ENCODE measurements at regions not wholly inside any gene's neighbourhood (a gene's known extent, or its start where the extent isn't known, plus 50 kb on each side); places are given as distances from the start of the nearest gene placed in this dataset.

GRCh38 chr12:115474539-115475353, 790.8 kb upstream of the TBX3 start:
- Histone ChIP-seq H3K9me3 (ENCODE audit: control insufficient read depth, low read length) (no peaks in the 10 kb centered on the region), H3K27ac (ENCODE audit: low read depth in 1 of 2, low read length in 2 of 2) (no peak overlapping the region), H3K27me3 (ENCODE audit: control insufficient read depth in 1 of 2, insufficient read depth in 2 of 2, low read length in 1 of 2) (no peaks in the 10 kb centered on the region), H3K4me3 (ENCODE audit: low read length in 2 of 2) (no peak overlapping the region), H3K4me1 (ENCODE audit: control insufficient read depth in 1 of 2, insufficient read depth in 2 of 2, low read length in 2 of 2) (no peaks in the 10 kb centered on the region), H3K36me3 (ENCODE audit: control insufficient read depth in 1 of 2, insufficient read depth in 2 of 2, low read length in 1 of 2) (no peaks in the 10 kb centered on the region)
- DNase-seq: no peak
- ATAC-seq (ENCODE audit: low FRiP score): no peak
- 95% methylated on average over 14 of the region's 14 CpGs for WGBS, 2 donors
- intact Hi-C loops (cut with DNase I): no loop called here

DNA sequence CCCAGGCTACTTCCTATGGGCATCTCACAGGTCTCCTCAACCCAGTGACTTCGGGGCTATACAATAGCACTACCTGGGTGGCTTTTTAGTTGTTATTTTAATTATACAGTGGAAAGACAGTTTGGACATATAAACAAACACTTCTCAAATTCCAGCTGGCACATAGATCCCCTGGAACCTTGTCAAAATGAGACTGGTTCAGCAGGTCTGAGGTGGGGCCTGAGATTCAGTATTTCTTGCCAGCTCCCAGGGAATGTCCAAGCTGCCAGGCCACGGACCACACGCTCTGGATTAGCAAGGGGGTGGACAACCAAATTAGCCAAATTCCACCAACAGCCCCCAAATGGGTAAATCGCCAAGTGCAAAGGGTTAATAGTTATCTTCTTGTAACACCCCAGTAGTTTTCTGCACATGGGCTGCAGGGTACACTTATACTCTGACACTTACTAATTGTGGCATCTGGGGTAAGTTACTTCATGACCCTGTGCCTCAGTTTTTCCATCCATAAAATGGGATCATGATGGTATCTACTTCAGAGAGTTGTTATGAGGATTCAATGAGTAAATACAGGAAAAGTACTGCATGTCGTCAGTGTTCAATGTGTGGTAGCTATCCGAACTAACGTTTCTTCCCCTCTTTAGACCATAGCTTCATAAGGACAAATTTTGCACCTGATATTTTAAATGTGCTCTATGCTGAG, 789.4 kb upstream of the TBX3 start:
- Histone ChIP-seq H3K9me3 (ENCODE audit: control insufficient read depth, low read length) (no peaks in the 10 kb centered on the region), H3K36me3 (ENCODE audit: control insufficient read depth in 1 of 2, insufficient read depth in 2 of 2, low read length in 1 of 2) (no peaks in the 10 kb centered on the region), H3K27ac (ENCODE audit: low read depth in 1 of 2, low read length in 2 of 2) (no peak overlapping the region), H3K27me3 (ENCODE audit: control insufficient read depth in 1 of 2, insufficient read depth in 2 of 2, low read length in 1 of 2) (no peaks in the 10 kb centered on the region), H3K4me3 (ENCODE audit: low read length in 2 of 2) (no peak overlapping the region), H3K4me1 (ENCODE audit: control insufficient read depth in 1 of 2, insufficient read depth in 2 of 2, low read length in 2 of 2) (no peaks in the 10 kb centered on the region)
- DNase-seq: no peak
- intact Hi-C loops (cut with DNase I): no loop called here
- no peak for ATAC-seq (ENCODE audit: low FRiP score)
- 77% methylated on average over 7 of the region's 7 CpGs for WGBS, 2 donors

DNA sequence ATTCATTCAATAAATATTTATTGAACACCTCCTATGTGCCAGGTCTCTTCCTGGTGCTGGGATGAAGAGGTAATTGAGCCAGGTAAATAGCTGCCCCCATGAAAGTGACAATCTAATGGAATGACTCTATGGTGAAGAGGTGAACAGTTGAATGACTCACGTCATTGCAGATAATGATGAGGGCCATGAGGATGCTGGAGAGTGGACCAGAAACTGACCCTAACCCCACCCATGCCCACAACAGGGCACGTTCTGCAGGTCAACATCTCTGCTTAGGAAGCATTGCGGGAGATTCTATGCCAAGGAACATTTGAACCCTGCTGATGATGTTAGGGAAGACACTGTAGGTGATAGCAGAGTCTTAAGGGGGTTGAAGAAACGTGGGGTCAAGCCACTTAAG, 788.9 kb upstream of the TBX3 start:
- Histone ChIP-seq H3K4me3 (ENCODE audit: low read length in 2 of 2) (no peak overlapping the region), H3K4me1 (ENCODE audit: control insufficient read depth in 1 of 2, insufficient read depth in 2 of 2, low read length in 2 of 2) (no peaks in the 10 kb centered on the region), H3K9me3 (ENCODE audit: control insufficient read depth, low read length) (no peaks in the 10 kb centered on the region), H3K36me3 (ENCODE audit: control insufficient read depth in 1 of 2, insufficient read depth in 2 of 2, low read length in 1 of 2) (no peaks in the 10 kb centered on the region), H3K27me3 (ENCODE audit: control insufficient read depth in 1 of 2, insufficient read depth in 2 of 2, low read length in 1 of 2) (no peaks in the 10 kb centered on the region), H3K27ac (ENCODE audit: low read depth in 1 of 2, low read length in 2 of 2) (no peak overlapping the region)
- no peak for ATAC-seq (ENCODE audit: low FRiP score)
- intact Hi-C loops (cut with DNase I): no loop called here
- no peak for DNase-seq
- WGBS, 2 donors: 84 to 91% methylated on average over 4 of the region's 4 CpGs

- Histone ChIP-seq H3K27ac (ENCODE audit: low read depth in 1 of 2, low read length in 2 of 2) (no peak overlapping the region), H3K36me3 (ENCODE audit: control insufficient read depth in 1 of 2, insufficient read depth in 2 of 2, low read length in 1 of 2) (no peaks in the 10 kb centered on the region), H3K4me1 (ENCODE audit: control insufficient read depth in 1 of 2, insufficient read depth in 2 of 2, low read length in 2 of 2) (no peaks in the 10 kb centered on the region), H3K27me3 (ENCODE audit: control insufficient read depth in 1 of 2, insufficient read depth in 2 of 2, low read length in 1 of 2) (no peaks in the 10 kb centered on the region), H3K4me3 (ENCODE audit: low read length in 2 of 2) (no peak overlapping the region), H3K9me3 (ENCODE audit: control insufficient read depth, low read length) (no peaks in the 10 kb centered on the region)
- ATAC-seq (ENCODE audit: low FRiP score) (no peak), DNase-seq (no peak)
- intact Hi-C loops (cut with DNase I): no loop called here
- WGBS, 2 donors: 77 to 78% methylated on average over 4 of the region's 4 CpGs
These were observed 787.0 kb upstream of the TBX3 start for GRCh38 chr12:115470977-115471376.

GRCh38 chr12:115470526-115470925, 786.6 kb upstream of the TBX3 start:
- 88% methylated on average over 11 of the region's 11 CpGs for WGBS, 2 donors
- no peak overlapping the region for H3K27ac ChIP-seq (ENCODE audit: low read depth in 1 of 2, low read length in 2 of 2)
- intact Hi-C loops (cut with DNase I): no loop called here
- DNase-seq: no peak
- no peaks in the 10 kb centered on the region for H3K4me1 ChIP-seq (ENCODE audit: control insufficient read depth in 1 of 2, insufficient read depth in 2 of 2, low read length in 2 of 2)
- no peaks in the 10 kb centered on the region for H3K27me3 ChIP-seq (ENCODE audit: control insufficient read depth in 1 of 2, insufficient read depth in 2 of 2, low read length in 1 of 2)
- no peak overlapping the region for H3K4me3 ChIP-seq (ENCODE audit: low read length in 2 of 2)
- no peak for ATAC-seq (ENCODE audit: low FRiP score)
- no peaks in the 10 kb centered on the region for H3K36me3 ChIP-seq (ENCODE audit: control insufficient read depth in 1 of 2, insufficient read depth in 2 of 2, low read length in 1 of 2)
- no peaks in the 10 kb centered on the region for H3K9me3 ChIP-seq (ENCODE audit: control insufficient read depth, low read length)

- WGBS, 2 donors: 89 to 90% methylated on average over 4 of the region's 4 CpGs
- no peak for DNase-seq
- no peak overlapping the region for H3K27ac ChIP-seq (ENCODE audit: low read depth in 1 of 2, low read length in 2 of 2)
- no peak for ATAC-seq (ENCODE audit: low FRiP score)
- intact Hi-C loops (cut with DNase I): no loop called here
- H3K4me1 ChIP-seq (ENCODE audit: control insufficient read depth in 1 of 2, insufficient read depth in 2 of 2, low read length in 2 of 2): no peaks in the 10 kb centered on the region
- H3K4me3 ChIP-seq (ENCODE audit: low read length in 2 of 2): no peak overlapping the region
- peaks cover 1% of the 10 kb centered on the region for H3K9me3 ChIP-seq (ENCODE audit: control insufficient read depth, low read length)
- H3K36me3 ChIP-seq (ENCODE audit: control insufficient read depth in 1 of 2, insufficient read depth in 2 of 2, low read length in 1 of 2): no peaks in the 10 kb centered on the region
- no peaks in the 10 kb centered on the region for H3K27me3 ChIP-seq (ENCODE audit: control insufficient read depth in 1 of 2, insufficient read depth in 2 of 2, low read length in 1 of 2)
These were observed 784.1 kb upstream of the TBX3 start for GRCh38 chr12:115468087-115468510.

DNA sequence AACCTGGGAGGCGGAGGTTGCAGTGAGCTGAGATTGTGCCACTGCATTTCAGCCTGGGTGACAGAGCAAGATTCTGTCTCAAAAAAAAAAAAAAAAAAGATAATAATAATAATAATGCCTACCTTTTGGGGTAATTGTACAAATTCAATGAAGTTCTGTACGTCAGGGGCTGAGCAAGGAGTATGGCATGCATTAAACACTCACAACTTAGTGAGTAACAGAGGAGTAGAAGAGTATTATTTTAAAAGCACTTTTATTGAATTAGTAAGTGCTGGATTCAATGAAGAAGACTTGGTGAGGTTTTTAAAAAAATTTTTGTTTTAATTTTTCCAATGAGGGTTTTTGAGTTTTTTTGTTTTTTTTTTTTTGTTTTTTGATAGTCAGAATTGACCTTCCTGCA, 783.6 kb upstream of the TBX3 start:
- no peak for ATAC-seq (ENCODE audit: low FRiP score)
- Histone ChIP-seq H3K4me1 (ENCODE audit: control insufficient read depth in 1 of 2, insufficient read depth in 2 of 2, low read length in 2 of 2) (no peaks in the 10 kb centered on the region), H3K36me3 (ENCODE audit: control insufficient read depth in 1 of 2, insufficient read depth in 2 of 2, low read length in 1 of 2) (no peaks in the 10 kb centered on the region), H3K27me3 (ENCODE audit: control insufficient read depth in 1 of 2, insufficient read depth in 2 of 2, low read length in 1 of 2) (no peaks in the 10 kb centered on the region), H3K9me3 (ENCODE audit: control insufficient read depth, low read length) (peaks cover 1% of the 10 kb centered on the region), H3K27ac (ENCODE audit: low read depth in 1 of 2, low read length in 2 of 2) (no peak overlapping the region), H3K4me3 (ENCODE audit: low read length in 2 of 2) (no peak overlapping the region)
- WGBS, 2 donors: 91 to 96% methylated on average over 2 of the region's 2 CpGs
- intact Hi-C loops (cut with DNase I): no loop called here
- no peak for DNase-seq

DNA sequence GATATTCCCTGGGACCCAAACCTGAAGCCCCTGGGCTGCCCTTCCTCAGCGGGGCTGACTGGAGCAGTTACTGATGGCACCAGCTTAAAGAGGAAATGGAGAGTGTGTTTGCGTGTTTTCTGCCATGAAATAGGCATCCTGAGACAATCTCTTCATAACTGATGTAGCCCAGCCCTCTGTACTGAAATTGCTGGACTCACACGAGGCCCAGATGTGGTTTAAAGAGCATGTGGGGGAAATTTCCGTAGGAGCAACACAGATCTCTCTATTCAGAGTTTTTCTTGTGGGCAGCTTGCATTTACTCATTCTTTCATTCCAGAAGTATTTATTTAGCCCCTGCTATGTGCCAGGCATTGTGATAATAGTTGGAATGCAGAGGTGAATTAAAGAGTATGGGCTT, 782.1 kb upstream of the TBX3 start:
- ATAC-seq (ENCODE audit: low FRiP score) (no peak), DNase-seq (no peak)
- Histone ChIP-seq H3K9me3 (ENCODE audit: control insufficient read depth, low read length) (peaks cover 1% of the 10 kb centered on the region), H3K4me1 (ENCODE audit: control insufficient read depth in 1 of 2, insufficient read depth in 2 of 2, low read length in 2 of 2) (no peaks in the 10 kb centered on the region), H3K4me3 (ENCODE audit: low read length in 2 of 2) (no peak overlapping the region), H3K27me3 (ENCODE audit: control insufficient read depth in 1 of 2, insufficient read depth in 2 of 2, low read length in 1 of 2) (no peaks in the 10 kb centered on the region), H3K36me3 (ENCODE audit: control insufficient read depth in 1 of 2, insufficient read depth in 2 of 2, low read length in 1 of 2) (no peaks in the 10 kb centered on the region), H3K27ac (ENCODE audit: low read depth in 1 of 2, low read length in 2 of 2) (no peak overlapping the region)
- WGBS, 2 donors: 71 to 74% methylated on average over 4 of the region's 4 CpGs
- intact Hi-C loops (cut with DNase I): no loop called here

GRCh38 chr12:115464661-115465060, 780.7 kb upstream of the TBX3 start:
- H3K36me3 ChIP-seq (ENCODE audit: control insufficient read depth in 1 of 2, insufficient read depth in 2 of 2, low read length in 1 of 2): no peaks in the 10 kb centered on the region
- peaks cover 1% of the 10 kb centered on the region for H3K9me3 ChIP-seq (ENCODE audit: control insufficient read depth, low read length)
- intact Hi-C loops (cut with DNase I): no loop called here
- DNase-seq (no peak), ATAC-seq (ENCODE audit: low FRiP score) (no peak)
- no peak overlapping the region for H3K4me3 ChIP-seq (ENCODE audit: low read length in 2 of 2)
- H3K27ac ChIP-seq (ENCODE audit: low read depth in 1 of 2, low read length in 2 of 2): no peak overlapping the region
- no peaks in the 10 kb centered on the region for H3K4me1 ChIP-seq (ENCODE audit: control insufficient read depth in 1 of 2, insufficient read depth in 2 of 2, low read length in 2 of 2)
- 72 to 75% methylated on average over 7 of the region's 7 CpGs for WGBS, 2 donors
- no peaks in the 10 kb centered on the region for H3K27me3 ChIP-seq (ENCODE audit: control insufficient read depth in 1 of 2, insufficient read depth in 2 of 2, low read length in 1 of 2)

Measured in aorta (tissue), 5 donors.